GM23338 (cell line): ENCODE measurements at regions not wholly inside any gene's neighbourhood (a gene's known extent, or its start where the extent isn't known, plus 50 kb on each side); places are given as distances from the start of the nearest gene placed in this dataset.

ENCODE experiments used
- ATAC-seq: fragments of 200-7000 bp; cut with Tn5 transposase; 3 replicates; pipeline ENCODE4 v1.9.1; 2020
- DNase-seq: peaks from one replicate; pipeline ENCODE4 v3.0.0-alpha.2; 2015; ENCODE audit warnings: low spot score
- H2AFZ ChIP-seq: fragments of 200-600 bp; sonication (generic); 2 replicates; pipeline ENCODE4 v1.8.0; 2016; ENCODE audit warnings: antibody characterized with exemption, mild to moderate bottlenecking, moderate library complexity
- H3F3A ChIP-seq: fragments of 200-600 bp; sonication (generic); replicated peaks from 2 replicates; pipeline ENCODE4 v1.8.0; 2017; ENCODE audit warnings: antibody characterized with exemption, mixed run types, low read depth
- H3K27ac ChIP-seq: fragments of 200-600 bp; sonication (generic); 2 replicates; pipeline ENCODE4 v1.6.1; 2016; ENCODE audit warnings: low read depth
- H3K27me3 ChIP-seq: fragments of 200-600 bp; sonication (generic); 2 replicates; pipeline ENCODE4 v1.8.0; 2016; ENCODE audit warnings: mild to moderate bottlenecking, mixed run types, moderate library complexity; ENCODE audit not compliant: insufficient read depth
- H3K36me3 ChIP-seq: fragments of 200-600 bp; sonication (generic); 2 replicates; pipeline ENCODE4 v1.8.0; 2016; ENCODE audit warnings: mild to moderate bottlenecking; ENCODE audit not compliant: insufficient read depth
- H3K4me1 ChIP-seq: fragments of 200-600 bp; sonication (generic); 2 replicates; pipeline ENCODE4 v1.8.0; 2016; ENCODE audit warnings: mild to moderate bottlenecking, moderate library complexity; ENCODE audit not compliant: insufficient read depth
- H3K4me2 ChIP-seq: fragments of 200-600 bp; sonication (generic); 2 replicates; pipeline ENCODE4 v1.7.1; 2017; ENCODE audit warnings: mixed run types
- H3K4me3 ChIP-seq: fragments of 200-600 bp; sonication (generic); 2 replicates; pipeline ENCODE4 v1.6.1; 2016; ENCODE audit warnings: mixed run types
- H3K79me2 ChIP-seq: fragments of 200-600 bp; sonication (generic); replicated peaks from 2 replicates; pipeline ENCODE4 v1.8.0; 2017; ENCODE audit warnings: mild to moderate bottlenecking; ENCODE audit not compliant: insufficient read depth
- H3K9me2 ChIP-seq: fragments of 200-600 bp; sonication (generic); 2 replicates; pipeline ENCODE4 v1.8.0; 2017; ENCODE audit not compliant: insufficient read depth
- H4K20me1 ChIP-seq: fragments of 200-600 bp; sonication (generic); replicated peaks from 2 replicates; pipeline ENCODE4 v1.8.0; 2017; ENCODE audit warnings: mild to moderate bottlenecking; ENCODE audit not compliant: insufficient read depth
- H3K27ac Mint-ChIP-seq: 2 replicates; pipeline ENCODE4 v1.8.0; 2020; ENCODE audit warnings: inconsistent platforms, mild to moderate bottlenecking, moderate library complexity, mixed read lengths
- H3K27me3 Mint-ChIP-seq: 3 replicates; pipeline ENCODE4 v1.8.0; 2022; ENCODE audit warnings: low read depth, mild to moderate bottlenecking, moderate library complexity, mixed read lengths, inconsistent platforms; ENCODE audit not compliant: insufficient read depth, poor library complexity
- H3K36me3 Mint-ChIP-seq: 3 replicates; pipeline ENCODE4 v1.8.0; 2021; ENCODE audit warnings: low read depth, mild to moderate bottlenecking, inconsistent platforms, moderate library complexity, mixed read lengths
- H3K4me1 Mint-ChIP-seq: 3 replicates; pipeline ENCODE4 v1.8.0; 2020; ENCODE audit warnings: mild to moderate bottlenecking, inconsistent platforms, mixed read lengths
- H3K4me3 Mint-ChIP-seq: 3 replicates; pipeline ENCODE4 v1.8.0; 2021; ENCODE audit warnings: moderate library complexity, mild to moderate bottlenecking, inconsistent platforms, mixed read lengths
- H3K9me3 Mint-ChIP-seq: 3 replicates; pipeline ENCODE4 v1.8.0; 2020; ENCODE audit warnings: moderate library complexity, mild to moderate bottlenecking, inconsistent platforms, mixed read lengths
- CREB1 ChIP-seq: fragments of 250-450 bp; sonication (Bioruptor Pico); IDR thresholded peaks from 2 replicates; pipeline ENCODE4 v1.5.0; 2020; ENCODE audit warnings: low read depth, mild to moderate bottlenecking, moderate library complexity
- JUNB ChIP-seq: IDR thresholded peaks from one replicate; pipeline ENCODE4 v1.6.1; 2016; ENCODE audit warnings: antibody characterized with exemption; ENCODE audit not compliant: unreplicated experiment
- POLR2AphosphoS5 ChIP-seq: IDR thresholded peaks from 2 replicates; pipeline ENCODE4 v1.6.1; 2016; ENCODE audit warnings: antibody characterized with exemption, low read depth
- ZNF114 ChIP-seq: fragments of 250-450 bp; sonication (Bioruptor Pico); IDR thresholded peaks from 2 replicates; pipeline ENCODE4 v1.5.0; 2020; ENCODE audit warnings: mild to moderate bottlenecking, moderate library complexity
- ZNF331 ChIP-seq: fragments of 250-450 bp; sonication (Bioruptor Pico); IDR thresholded peaks from 2 replicates; pipeline ENCODE4 v1.5.0; 2020; ENCODE audit warnings: low read depth, mild to moderate bottlenecking, moderate library complexity
- TF ChIP-seq, protein P1 (sequence below): fragments of 250-450 bp; sonication (Bioruptor Pico); IDR thresholded peaks from 2 replicates; pipeline ENCODE4 v1.5.0; 2020; ENCODE audit warnings: mild to moderate bottlenecking, moderate library complexity
- TF ChIP-seq, protein P2 (sequence below), 2 experiments: fragments of 200-600 bp in 1 of 2; sonication (generic) in 1 of 2; conservative IDR thresholded peaks; 2 replicates each; pipeline versions ENCODE4 v1.5.1 to v1.6.1; 2016 to 2017; ENCODE audit warnings: antibody characterized with exemption in 2 of 2, low read depth in 2 of 2, mild to moderate bottlenecking in 2 of 2, moderate library complexity in 1 of 2
- TF ChIP-seq, protein P3 (sequence below): IDR thresholded peaks from one replicate; pipeline ENCODE4 v1.6.1; 2018; ENCODE audit warnings: antibody characterized with exemption; ENCODE audit not compliant: unreplicated experiment
- TF ChIP-seq, protein P4 (sequence below): IDR thresholded peaks from 2 replicates; pipeline ENCODE4 v1.6.1; 2016; ENCODE audit warnings: antibody characterized with exemption

DNA sequence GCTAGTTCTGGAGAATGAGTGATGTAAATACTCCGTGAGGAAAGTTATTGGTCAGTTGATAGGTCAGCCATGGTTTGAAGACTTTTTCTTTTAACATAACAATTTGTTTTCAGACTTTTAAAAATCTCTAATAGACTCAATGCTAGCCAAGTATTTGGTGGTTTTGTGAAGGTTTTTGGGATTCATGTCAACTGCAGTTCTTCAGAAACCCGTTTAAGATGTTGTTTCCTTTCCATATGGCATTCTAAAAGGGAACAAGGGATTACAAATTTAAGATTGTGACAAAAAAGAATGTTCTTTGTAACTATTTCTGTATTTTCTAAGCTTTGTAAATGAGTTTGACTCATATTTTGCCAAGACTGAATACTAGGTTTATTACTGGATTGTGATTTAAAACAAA is 281.7 kb upstream of the COL8A1 start (continued):
- TF ChIP-seq, protein P1, sequence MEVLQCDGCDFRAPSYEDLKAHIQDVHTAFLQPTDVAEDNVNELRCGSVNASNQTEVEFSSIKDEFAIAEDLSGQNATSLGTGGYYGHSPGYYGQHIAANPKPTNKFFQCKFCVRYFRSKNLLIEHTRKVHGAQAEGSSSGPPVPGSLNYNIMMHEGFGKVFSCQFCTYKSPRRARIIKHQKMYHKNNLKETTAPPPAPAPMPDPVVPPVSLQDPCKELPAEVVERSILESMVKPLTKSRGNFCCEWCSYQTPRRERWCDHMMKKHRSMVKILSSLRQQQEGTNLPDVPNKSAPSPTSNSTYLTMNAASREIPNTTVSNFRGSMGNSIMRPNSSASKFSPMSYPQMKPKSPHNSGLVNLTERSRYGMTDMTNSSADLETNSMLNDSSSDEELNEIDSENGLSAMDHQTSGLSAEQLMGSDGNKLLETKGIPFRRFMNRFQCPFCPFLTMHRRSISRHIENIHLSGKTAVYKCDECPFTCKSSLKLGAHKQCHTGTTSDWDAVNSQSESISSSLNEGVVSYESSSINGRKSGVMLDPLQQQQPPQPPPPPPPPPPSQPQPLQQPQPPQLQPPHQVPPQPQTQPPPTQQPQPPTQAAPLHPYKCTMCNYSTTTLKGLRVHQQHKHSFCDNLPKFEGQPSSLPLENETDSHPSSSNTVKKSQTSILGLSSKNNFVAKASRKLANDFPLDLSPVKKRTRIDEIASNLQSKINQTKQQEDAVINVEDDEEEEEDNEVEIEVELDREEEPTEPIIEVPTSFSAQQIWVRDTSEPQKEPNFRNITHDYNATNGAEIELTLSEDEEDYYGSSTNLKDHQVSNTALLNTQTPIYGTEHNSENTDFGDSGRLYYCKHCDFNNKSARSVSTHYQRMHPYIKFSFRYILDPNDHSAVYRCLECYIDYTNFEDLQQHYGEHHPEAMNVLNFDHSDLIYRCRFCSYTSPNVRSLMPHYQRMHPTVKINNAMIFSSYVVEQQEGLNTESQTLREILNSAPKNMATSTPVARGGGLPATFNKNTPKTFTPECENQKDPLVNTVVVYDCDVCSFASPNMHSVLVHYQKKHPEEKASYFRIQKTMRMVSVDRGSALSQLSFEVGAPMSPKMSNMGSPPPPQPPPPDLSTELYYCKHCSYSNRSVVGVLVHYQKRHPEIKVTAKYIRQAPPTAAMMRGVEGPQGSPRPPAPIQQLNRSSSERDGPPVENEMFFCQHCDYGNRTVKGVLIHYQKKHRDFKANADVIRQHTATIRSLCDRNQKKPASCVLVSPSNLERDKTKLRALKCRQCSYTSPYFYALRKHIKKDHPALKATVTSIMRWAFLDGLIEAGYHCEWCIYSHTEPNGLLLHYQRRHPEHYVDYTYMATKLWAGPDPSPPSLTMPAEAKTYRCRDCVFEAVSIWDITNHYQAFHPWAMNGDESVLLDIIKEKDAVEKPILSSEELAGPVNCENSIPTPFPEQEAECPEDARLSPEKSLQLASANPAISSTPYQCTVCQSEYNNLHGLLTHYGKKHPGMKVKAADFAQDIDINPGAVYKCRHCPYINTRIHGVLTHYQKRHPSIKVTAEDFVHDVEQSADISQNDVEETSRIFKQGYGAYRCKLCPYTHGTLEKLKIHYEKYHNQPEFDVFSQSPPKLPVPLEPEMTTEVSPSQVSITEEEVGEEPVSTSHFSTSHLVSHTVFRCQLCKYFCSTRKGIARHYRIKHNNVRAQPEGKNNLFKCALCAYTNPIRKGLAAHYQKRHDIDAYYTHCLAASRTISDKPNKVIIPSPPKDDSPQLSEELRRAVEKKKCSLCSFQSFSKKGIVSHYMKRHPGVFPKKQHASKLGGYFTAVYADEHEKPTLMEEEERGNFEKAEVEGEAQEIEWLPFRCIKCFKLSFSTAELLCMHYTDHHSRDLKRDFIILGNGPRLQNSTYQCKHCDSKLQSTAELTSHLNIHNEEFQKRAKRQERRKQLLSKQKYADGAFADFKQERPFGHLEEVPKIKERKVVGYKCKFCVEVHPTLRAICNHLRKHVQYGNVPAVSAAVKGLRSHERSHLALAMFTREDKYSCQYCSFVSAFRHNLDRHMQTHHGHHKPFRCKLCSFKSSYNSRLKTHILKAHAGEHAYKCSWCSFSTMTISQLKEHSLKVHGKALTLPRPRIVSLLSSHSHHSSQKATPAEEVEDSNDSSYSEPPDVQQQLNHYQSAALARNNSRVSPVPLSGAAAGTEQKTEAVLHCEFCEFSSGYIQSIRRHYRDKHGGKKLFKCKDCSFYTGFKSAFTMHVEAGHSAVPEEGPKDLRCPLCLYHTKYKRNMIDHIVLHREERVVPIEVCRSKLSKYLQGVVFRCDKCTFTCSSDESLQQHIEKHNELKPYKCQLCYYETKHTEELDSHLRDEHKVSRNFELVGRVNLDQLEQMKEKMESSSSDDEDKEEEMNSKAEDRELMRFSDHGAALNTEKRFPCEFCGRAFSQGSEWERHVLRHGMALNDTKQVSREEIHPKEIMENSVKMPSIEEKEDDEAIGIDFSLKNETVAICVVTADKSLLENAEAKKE (CRISPR knock-in tag) = no peak
- TF ChIP-seq CREB1 (CRISPR knock-in tag) (no peak), JUNB (no peak), POLR2AphosphoS5 (no peak), ZNF114 (no peak)
- TF ChIP-seq, protein P2, sequence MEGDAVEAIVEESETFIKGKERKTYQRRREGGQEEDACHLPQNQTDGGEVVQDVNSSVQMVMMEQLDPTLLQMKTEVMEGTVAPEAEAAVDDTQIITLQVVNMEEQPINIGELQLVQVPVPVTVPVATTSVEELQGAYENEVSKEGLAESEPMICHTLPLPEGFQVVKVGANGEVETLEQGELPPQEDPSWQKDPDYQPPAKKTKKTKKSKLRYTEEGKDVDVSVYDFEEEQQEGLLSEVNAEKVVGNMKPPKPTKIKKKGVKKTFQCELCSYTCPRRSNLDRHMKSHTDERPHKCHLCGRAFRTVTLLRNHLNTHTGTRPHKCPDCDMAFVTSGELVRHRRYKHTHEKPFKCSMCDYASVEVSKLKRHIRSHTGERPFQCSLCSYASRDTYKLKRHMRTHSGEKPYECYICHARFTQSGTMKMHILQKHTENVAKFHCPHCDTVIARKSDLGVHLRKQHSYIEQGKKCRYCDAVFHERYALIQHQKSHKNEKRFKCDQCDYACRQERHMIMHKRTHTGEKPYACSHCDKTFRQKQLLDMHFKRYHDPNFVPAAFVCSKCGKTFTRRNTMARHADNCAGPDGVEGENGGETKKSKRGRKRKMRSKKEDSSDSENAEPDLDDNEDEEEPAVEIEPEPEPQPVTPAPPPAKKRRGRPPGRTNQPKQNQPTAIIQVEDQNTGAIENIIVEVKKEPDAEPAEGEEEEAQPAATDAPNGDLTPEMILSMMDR (conservative IDR thresholded peaks at IDR 0.05; ENCODE audit: low read depth in 2 of 2) = no peak

DNA sequence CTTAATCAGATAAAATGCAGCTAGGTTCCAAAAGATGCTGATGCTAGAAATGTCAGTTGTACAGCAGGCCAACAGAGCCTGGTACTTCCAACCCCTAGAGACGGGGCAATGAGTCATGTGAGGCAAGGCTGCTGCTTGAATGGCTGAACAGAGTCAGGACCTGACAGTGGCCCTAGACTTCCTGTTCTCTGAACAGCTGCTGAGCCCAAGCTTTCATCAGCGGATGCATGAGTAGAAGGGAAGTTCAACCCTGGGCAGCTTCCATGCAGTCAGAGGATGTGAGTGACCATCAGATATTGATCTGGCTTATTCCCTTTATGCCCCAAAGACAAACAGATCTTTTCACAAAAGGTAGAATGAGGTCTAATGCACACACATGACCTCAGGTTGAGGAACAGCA is 282.9 kb upstream of the COL8A1 start:
- H3K36me3 Mint-ChIP-seq = no peaks in the 10 kb centered on the region

More for the DNA sequence above, 282.9 kb upstream of the COL8A1 start:
- Histone ChIP-seq H3K27ac (no peak overlapping the region), H4K20me1 (no peaks in the 10 kb centered on the region), H3K4me2 (no peak overlapping the region), H3K79me2 (no peaks in the 10 kb centered on the region), H2AFZ (no peak overlapping the region), H3K4me3 (no peak overlapping the region), H3K36me3 (no peaks in the 10 kb centered on the region), H3K27me3 (no peaks in the 10 kb centered on the region), H3K4me1 (no peaks in the 10 kb centered on the region), H3K9me2 (peaks cover 3% of the 10 kb centered on the region), H3F3A (no peaks in the 10 kb centered on the region)
- ATAC-seq (no peak), DNase-seq (no peak)
- TF ChIP-seq, protein P3, sequence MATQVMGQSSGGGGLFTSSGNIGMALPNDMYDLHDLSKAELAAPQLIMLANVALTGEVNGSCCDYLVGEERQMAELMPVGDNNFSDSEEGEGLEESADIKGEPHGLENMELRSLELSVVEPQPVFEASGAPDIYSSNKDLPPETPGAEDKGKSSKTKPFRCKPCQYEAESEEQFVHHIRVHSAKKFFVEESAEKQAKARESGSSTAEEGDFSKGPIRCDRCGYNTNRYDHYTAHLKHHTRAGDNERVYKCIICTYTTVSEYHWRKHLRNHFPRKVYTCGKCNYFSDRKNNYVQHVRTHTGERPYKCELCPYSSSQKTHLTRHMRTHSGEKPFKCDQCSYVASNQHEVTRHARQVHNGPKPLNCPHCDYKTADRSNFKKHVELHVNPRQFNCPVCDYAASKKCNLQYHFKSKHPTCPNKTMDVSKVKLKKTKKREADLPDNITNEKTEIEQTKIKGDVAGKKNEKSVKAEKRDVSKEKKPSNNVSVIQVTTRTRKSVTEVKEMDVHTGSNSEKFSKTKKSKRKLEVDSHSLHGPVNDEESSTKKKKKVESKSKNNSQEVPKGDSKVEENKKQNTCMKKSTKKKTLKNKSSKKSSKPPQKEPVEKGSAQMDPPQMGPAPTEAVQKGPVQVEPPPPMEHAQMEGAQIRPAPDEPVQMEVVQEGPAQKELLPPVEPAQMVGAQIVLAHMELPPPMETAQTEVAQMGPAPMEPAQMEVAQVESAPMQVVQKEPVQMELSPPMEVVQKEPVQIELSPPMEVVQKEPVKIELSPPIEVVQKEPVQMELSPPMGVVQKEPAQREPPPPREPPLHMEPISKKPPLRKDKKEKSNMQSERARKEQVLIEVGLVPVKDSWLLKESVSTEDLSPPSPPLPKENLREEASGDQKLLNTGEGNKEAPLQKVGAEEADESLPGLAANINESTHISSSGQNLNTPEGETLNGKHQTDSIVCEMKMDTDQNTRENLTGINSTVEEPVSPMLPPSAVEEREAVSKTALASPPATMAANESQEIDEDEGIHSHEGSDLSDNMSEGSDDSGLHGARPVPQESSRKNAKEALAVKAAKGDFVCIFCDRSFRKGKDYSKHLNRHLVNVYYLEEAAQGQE = no peak
- TF ChIP-seq, protein P4, sequence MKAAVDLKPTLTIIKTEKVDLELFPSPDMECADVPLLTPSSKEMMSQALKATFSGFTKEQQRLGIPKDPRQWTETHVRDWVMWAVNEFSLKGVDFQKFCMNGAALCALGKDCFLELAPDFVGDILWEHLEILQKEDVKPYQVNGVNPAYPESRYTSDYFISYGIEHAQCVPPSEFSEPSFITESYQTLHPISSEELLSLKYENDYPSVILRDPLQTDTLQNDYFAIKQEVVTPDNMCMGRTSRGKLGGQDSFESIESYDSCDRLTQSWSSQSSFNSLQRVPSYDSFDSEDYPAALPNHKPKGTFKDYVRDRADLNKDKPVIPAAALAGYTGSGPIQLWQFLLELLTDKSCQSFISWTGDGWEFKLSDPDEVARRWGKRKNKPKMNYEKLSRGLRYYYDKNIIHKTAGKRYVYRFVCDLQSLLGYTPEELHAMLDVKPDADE = no peak
- no peak for TF ChIP-seq ZNF331 (CRISPR knock-in tag)
- Mint-ChIP-seq H3K4me1 (no peaks in the 10 kb centered on the region), H3K27ac (no peak overlapping the region), H3K27me3 (no peaks in the 10 kb centered on the region), H3K9me3 (no peaks in the 10 kb centered on the region; the same call in 2 of the 3 replicates), H3K4me3 (no peak overlapping the region)
